ENCODE measurements at regions not wholly inside any gene's neighbourhood (a gene's known extent, or its start where the extent isn't known, plus 50 kb on each side); places are given as distances from the start of the nearest gene placed in this dataset.
A peak's percentile ranks its signal among the peaks of the same experiment; 100 is the strongest.

- no peak for DNase-seq
Observed at GRCh38 chr13:89660752-89661151, 1686.7 kb upstream of the MIR17HG start.

GRCh38 chr13:89673789-89674311 is 1673.6 kb upstream of the MIR17HG start:
- DNase-seq, result no peak

- DNase-seq, result no peak
Observed at GRCh38 chr13:89678466-89679121, 1668.9 kb upstream of the MIR17HG start.

DNA sequence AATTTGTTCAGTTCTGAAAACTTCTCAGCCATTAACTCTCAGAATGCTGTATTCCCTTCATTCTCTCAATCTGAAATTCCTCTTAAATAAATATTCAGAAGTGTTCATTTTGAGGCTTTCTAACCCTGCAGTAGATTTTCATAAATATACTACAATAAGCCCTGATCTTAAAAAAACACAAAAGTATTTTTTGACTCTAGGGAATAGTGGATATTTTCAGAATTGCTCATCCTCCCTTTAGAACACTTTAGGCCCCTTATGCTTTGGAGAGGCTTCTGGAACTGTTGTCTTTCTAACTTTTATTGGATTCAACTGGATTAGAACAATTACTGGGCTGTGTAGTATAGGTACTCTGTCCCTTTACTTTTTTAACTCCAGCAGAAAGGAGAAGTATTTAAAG is 1662.6 kb upstream of the MIR17HG start:
- DNase-seq, result no peak

DNA sequence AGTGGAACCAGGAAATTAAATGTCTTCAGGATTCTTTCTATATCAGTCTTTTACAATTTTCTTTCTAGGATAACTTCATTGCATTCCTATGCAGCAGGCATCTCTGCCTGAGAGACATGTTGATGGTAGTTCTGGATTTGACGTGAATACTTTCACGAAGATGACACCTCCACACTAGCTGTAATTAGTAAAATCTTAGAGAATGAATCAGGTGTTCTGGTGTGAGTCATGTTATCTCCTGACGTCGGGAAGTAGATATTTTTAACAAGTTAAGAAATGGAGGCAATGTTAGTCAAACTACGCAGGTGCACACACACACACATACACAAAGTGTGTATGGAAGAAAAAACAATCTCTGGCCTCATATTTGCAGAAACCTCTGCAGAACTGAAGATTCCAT is 1661.3 kb upstream of the MIR17HG start:
- no peak for DNase-seq

DNA sequence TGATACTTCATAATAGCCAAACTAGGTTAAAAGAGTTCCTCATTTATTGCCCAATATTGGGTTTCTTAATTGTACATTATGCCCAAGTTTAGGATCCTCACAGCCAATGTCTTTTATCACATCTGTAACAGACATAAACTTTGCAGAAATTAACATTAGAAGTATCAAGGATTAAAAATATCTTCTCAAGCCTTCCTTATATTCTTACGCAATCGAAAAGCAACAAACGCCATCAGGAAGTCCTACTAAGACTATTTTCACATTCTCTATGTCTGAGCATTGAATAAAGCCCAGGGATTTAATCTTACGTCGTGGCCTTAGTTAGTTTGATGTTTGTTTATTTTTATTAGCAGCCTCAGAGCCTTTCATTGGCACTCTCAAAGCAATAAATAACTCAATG is 1660.4 kb upstream of the MIR17HG start:
- no peak for DNase-seq

- no peak for DNase-seq
Observed at GRCh38 chr13:89688918-89689317, 1658.6 kb upstream of the MIR17HG start.

GRCh38 chr13:89694451-89694850 is 1653.0 kb upstream of the MIR17HG start:
- DNase-seq, result no peak

DNA sequence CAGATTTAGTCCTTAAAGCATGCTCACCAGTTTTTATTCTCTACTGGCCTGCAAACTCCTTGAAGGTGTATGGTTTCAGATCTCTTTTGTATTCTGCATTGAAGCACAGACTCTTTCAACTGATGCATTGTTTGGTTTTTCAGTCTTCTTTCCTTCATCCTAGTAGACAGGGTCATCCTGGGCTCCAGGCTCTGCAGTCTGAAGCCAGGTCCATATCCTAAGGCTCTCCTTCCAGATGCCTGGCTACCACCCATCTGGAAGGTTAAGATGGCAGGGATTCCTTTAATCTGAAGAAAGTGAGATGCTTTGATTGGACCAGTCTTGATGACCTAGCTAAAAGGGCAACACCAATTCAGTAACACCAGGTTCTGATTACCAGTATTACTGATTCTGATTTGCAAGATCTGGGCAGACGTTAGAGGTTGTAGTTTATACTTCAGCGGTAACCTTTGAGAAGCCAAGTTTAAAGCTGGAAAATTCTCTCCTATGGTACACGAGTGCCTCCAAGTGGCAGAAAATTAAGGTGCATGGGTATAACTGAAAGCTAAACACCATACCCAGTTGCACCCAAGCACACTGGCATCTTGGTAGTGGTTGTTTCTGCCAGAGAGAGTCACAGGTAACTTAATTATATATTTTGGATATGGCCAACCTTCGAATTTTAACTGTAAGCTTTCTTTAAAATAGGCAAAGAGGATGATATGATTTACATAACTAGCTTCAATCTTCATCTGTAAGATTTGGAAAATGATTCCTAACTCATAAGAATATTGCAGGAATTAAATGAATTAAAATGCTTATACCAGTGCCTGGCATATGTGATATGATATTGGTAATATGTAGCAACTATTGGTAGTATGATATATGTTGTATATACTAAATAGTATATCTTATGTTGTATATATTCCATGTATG is 1651.9 kb upstream of the MIR17HG start:
- DNase-seq, result peak; percentile 37

DNA sequence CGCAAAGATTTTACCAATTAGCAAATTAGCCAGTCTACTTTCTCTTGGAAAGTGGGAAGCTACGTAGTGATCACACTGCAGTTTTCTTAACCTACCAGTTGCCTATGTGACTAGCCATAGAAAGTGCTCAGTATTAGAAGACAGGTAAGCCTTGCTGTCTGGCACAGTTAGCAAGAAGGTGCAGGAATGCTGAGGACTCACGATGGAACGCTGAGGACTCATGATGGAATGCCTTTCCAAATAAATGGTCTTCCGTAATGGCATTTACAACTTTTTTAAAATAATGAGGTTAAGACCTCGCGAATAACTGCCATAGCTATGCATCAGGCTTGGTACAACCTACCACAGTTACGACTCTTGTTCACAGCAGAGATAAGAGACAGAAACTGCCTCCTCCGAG is 1645.6 kb upstream of the MIR17HG start:
- no peak for DNase-seq

DNA sequence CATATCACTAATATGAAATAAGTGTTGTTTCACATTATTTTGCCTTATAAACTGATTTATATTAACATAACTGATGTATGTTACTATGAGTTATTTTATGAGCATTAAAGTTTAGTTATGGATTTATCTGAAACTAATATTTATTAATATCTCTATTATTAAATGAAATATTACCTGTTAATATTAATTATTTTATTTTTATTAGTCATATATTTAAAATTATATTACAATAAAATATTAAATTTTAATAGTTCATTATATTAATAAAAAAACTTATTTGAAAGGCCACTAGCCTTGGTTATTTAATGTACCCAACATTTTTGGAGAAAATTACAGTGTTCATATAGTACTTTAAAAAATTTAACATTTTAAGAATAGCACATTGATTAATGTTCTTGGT is 1643.4 kb upstream of the MIR17HG start:
- no peak for DNase-seq

GRCh38 chr13:89708013-89708412 is 1639.5 kb upstream of the MIR17HG start:
- no peak for DNase-seq

DNA sequence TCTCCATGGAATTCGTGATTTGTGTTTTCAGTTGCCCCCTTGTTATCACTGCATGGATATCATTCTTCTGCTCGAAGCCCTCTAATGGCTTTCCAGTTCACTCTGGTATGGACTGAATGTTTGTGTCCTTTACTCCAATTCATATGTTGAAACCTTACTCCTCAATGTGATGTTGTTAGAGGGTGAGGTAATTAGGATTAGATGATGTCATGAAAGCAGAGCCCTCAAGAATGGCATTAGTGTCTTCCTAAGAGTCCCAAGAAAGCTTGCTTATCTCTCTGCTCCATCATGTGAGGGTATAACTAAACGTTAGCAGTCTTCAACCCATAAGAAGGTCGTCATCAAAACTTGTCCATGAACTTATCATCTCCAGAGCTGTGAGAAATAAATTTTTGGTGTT is 1626.3 kb upstream of the MIR17HG start:
- no peak for DNase-seq

DNA sequence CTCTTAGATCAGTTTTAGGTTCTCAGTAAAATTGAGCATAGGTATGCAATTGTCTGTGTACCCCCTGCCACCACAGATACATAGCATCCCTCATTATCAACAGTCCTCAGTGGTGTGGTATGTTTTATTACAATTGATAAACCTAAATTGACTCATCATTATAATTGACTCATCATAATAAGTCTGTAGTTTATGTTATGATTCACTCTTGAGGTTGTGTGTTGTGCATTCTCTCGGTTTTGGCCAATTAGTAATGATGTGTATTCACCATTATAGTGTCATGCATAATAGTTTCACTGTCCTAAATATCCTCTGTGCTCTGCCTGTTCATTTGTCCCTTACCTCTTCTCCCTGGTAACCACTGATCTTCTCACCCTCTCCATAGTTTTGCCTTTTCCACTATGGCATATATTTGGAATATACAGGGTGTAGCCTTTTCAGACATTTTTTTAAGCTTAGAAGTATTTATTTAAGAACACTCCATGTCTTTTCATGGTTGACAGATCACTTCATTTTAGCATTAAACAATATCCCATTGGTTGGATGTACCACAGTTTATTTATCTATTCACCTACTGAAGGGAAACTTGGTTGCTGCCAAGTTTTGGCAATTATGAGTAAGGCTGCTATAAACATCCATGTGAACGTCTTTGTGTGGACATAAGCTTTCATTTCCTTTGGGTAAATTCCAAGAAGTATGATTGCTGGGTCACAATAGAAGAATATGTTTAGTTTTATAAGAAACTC is 1620.6 kb upstream of the MIR17HG start:
- DNase-seq, result no peak

- DNase-seq, result no peak
Observed at GRCh38 chr13:89733829-89734228, 1613.7 kb upstream of the MIR17HG start.

DNA sequence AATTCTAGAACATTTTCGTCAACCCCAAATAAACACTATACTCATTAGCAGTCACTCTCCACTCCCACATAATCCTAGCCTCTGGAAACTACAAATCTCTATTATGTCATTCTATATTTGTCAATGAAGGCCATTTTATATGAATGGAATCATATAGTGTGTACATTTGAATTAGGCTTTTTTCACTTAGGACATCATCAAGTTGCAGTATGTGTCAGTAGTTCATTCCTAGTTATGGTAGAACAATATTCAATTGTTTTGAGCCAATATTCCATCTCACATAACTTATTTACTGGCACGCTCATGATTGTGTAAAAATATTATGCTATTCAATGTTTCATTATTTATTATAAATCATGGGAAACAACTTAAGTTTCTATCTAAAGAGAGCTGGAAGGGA is 1610.4 kb upstream of the MIR17HG start:
- no peak for DNase-seq

- no peak for DNase-seq
Observed at GRCh38 chr13:89738072-89738471, 1609.4 kb upstream of the MIR17HG start.

DNA sequence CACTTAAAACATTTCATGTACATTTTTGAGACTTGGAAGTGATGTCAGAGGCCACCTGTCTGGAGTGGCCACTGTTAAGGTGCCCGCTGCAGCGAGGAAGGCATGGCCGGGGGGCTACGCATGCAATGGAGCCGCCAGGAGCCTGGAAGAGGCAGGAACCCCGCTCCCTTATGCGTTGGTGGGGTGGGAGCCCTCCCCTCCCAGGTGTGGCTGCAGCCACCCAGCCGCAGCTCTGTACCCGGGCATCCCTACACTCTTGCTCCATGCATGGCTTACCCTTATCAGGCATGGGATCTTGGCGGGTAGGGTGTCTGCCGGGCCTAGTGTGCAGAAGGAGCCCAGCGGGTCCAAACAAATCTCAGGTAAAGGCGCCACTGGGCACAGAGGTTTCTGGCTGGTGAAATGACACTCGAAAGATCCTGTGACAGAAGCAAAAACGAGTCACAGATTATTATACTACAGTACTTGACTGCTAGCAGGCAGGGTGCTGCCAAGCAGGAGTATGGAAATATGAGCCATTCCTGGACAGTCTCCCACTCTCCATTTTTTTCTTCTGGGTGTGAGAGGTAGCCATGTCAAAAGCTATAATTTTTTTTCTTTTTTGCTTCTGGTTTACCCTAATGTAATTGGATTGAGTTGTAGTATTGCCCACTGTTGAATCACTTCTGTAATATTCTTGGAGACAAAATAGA is 1606.3 kb upstream of the MIR17HG start:
- DNase-seq, result no peak

GRCh38 chr13:89746554-89746953 is 1600.9 kb upstream of the MIR17HG start:
- DNase-seq, result no peak

- no peak for DNase-seq
Observed at GRCh38 chr13:89748716-89749115, 1598.8 kb upstream of the MIR17HG start.

- DNase-seq, result no peak
Observed at GRCh38 chr13:89749888-89750287, 1597.6 kb upstream of the MIR17HG start.

- DNase-seq, result no peak
Observed at GRCh38 chr13:89750371-89750770, 1597.1 kb upstream of the MIR17HG start.

GRCh38 chr13:89751432-89751930 is 1596.0 kb upstream of the MIR17HG start:
- DNase-seq, result no peak

Data from NCI-H146 (cell line).